K562 (cell line): ENCODE measurements at regions not wholly inside any gene's neighbourhood (a gene's known extent, or its start where the extent isn't known, plus 50 kb on each side); places are given as distances from the start of the nearest gene placed in this dataset.

Source experiments
- DNMT1 ChIP-seq: fragments of 450-650 bp; IDR thresholded peaks from 2 replicates; pipeline ENCODE4 v1.6.1; 2016; ENCODE audit warnings: antibody characterized with exemption, mild to moderate bottlenecking
- RAD21 ChIP-seq, 2 experiments: fragments of 250-450 bp in 1 of 2; fragments of 450-650 bp in 1 of 2; sonication (Bioruptor Pico) in 1 of 2; formaldehyde crosslinking in 1 of 2; IDR thresholded peaks in 1 of 2; conservative IDR thresholded peaks in 1 of 2; 2 replicates each; pipeline versions ENCODE4 v1.4.0 to v1.8.0; 2020 to 2022; ENCODE audit warnings: mild to moderate bottlenecking in 2 of 2, moderate library complexity in 1 of 2
- SMC3 ChIP-seq: conservative IDR thresholded peaks from 2 replicates; pipeline ENCODE4 v1.6.1; 2011; ENCODE audit warnings: low read depth, low read length, improper control_type of control experiment; ENCODE audit not compliant: insufficient read depth
- TF ChIP-seq, protein P1 (sequence below): sonication (generic); formaldehyde crosslinking; IDR thresholded peaks from 2 replicates; pipeline ENCODE4 v1.8.1; 2023; ENCODE audit warnings: mild to moderate bottlenecking, missing genetic modification reagents

DNA sequence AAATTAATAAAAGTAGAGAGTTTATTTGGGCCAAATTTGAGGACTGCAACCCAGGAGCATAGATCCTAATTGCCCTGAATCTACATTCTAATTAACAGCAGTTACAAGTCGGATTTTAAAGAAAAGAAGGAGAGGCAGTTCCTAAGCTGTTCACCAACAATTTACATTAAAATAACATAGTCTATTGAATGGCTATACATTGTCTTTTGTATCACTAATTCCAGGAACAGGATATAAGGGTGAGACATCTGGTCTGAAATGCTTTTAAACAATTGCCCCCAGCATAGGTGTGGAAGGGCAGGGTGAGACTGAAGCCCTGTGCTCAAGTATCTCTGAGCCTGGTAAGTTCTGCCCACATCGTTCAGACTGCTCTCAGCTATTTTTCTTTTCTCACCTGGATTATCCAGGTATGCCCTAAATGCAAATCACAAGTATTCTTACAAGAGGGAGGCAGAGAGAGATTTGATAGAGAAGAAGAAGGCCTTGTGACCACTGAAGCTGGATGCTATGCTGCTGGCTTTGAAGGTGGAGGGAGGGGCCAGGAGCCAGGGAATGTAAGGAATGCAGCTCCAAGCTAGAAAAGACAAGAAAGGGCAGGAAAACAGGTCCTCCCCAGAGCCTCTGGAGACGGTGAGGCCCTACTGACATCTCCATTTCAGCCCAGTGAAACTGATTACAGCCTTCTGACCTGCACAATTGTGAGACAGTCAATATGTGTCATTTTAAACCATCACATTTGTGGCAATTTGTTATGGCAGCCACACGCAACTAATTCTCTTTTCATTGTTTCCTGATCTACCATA is 189.4 kb upstream of the ARL4C start:
- TF ChIP-seq DNMT1 (no peak), SMC3 (no peak), RAD21 (CRISPR knock-in tag; conservative IDR thresholded peaks at IDR 0.05 in 1 of 2, IDR thresholded peaks at IDR 0.05 in 1 of 2) (no peak)
- TF ChIP-seq, protein P1, sequence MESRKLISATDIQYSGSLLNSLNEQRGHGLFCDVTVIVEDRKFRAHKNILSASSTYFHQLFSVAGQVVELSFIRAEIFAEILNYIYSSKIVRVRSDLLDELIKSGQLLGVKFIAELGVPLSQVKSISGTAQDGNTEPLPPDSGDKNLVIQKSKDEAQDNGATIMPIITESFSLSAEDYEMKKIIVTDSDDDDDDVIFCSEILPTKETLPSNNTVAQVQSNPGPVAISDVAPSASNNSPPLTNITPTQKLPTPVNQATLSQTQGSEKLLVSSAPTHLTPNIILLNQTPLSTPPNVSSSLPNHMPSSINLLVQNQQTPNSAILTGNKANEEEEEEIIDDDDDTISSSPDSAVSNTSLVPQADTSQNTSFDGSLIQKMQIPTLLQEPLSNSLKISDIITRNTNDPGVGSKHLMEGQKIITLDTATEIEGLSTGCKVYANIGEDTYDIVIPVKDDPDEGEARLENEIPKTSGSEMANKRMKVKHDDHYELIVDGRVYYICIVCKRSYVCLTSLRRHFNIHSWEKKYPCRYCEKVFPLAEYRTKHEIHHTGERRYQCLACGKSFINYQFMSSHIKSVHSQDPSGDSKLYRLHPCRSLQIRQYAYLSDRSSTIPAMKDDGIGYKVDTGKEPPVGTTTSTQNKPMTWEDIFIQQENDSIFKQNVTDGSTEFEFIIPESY (CRISPR knock-in tag) = no peak
